Ishikawa (cell line): ENCODE measurements at regions not wholly inside any gene's neighbourhood (a gene's known extent, or its start where the extent isn't known, plus 50 kb on each side); places are given as distances from the start of the nearest gene placed in this dataset.

Source experiments
- EP300 ChIP-seq: IDR thresholded peaks from 2 replicates; pipeline ENCODE4 v1.6.1; 2012; ENCODE audit warnings: borderline replicate concordance
- MAX ChIP-seq: IDR thresholded peaks from 2 replicates; pipeline ENCODE4 v1.6.1; 2012
- NFIC ChIP-seq: IDR thresholded peaks from 2 replicates; pipeline ENCODE4 v1.6.1; 2012
- RAD21 ChIP-seq: IDR thresholded peaks from 2 replicates; pipeline ENCODE4 v1.6.1; 2012; ENCODE audit warnings: low read depth
- REST ChIP-seq: IDR thresholded peaks from 2 replicates; pipeline ENCODE4 v1.6.1; 2012; ENCODE audit warnings: low read depth, mild to moderate bottlenecking
- TAF1 ChIP-seq: IDR thresholded peaks from 2 replicates; pipeline ENCODE4 v1.6.1; 2012; ENCODE audit warnings: low read depth, mild to moderate bottlenecking
- TCF12 ChIP-seq: IDR thresholded peaks from 2 replicates; pipeline ENCODE4 v1.6.1; 2012; ENCODE audit warnings: low read depth
- TEAD4 ChIP-seq: IDR thresholded peaks from 2 replicates; pipeline ENCODE4 v1.6.1; 2012

GRCh38 chr13:90188351-90188636 is 1159.2 kb upstream of the MIR17HG start:
- TF ChIP-seq RAD21 (no peak), REST (no peak), EP300 (no peak), TEAD4 (no peak), MAX (no peak), NFIC (no peak), TAF1 (no peak), TCF12 (no peak)
